ENCODE measurements at regions not wholly inside any gene's neighbourhood (a gene's known extent, or its start where the extent isn't known, plus 50 kb on each side); places are given as distances from the start of the nearest gene placed in this dataset.
"Not testable (repeated sequence)": the region's sequence is repeated elsewhere in the genome, so short reads cannot be mapped to it uniquely, and the experiment has no call there.

DNA sequence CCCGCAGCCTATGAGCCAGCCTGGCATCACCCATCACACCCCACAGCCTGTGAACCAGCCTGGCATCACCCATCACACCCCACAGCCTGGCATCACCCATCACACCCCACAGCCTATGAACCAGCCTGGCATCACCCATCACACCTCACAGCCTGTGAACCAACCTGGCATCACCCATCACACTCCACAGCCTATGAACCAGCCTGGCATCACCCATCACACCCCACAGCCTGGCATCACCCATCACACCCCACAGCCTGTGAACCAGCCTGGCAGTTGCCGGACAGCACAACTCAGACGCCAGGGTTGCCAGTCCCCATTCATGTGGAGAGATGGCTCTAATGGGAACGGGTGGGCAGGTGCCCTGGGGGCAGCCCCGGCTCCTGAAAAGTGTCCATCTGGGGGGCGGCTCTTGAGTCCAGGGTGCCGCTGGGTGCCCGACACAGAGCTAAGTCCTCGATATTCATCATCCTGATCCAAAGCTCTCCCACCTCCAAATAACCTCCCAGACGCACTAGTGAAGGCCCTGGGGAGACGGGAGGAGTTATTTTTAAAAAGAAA is 116.9 kb upstream of the AFDN start:
- not testable (repeated sequence) for ATAC-seq

DNA sequence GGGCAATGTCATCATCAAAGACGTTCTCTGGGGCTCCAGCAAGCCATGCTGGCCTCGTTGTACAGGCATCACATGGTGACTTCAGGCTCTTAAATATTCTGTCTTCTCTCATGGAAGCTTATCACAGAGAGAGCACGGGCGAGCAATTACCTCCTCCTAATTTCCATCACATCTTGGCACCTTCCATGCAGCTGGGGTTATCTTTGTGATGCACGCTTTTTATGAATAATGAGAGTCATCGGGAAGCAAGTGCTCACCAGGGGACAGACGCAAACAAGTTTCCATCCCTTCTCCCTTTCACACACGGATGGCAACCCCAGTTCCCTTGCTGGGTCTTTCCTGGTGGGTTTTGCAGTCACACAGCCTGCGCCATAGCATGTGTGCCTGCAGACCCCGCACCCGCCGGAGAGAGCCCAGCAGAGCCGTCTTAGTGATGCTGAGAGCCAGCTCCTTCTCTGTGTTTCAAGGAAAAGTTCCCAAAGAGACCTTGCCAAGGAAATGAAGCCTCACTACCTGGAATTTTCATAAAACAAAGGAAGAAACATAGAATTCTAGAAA is 116.3 kb upstream of the AFDN start:
- TF ChIP-seq ESRRG (CRISPR knock-in tag; IDR thresholded peaks at IDR 0.05) (no peak), SNAI2 (CRISPR knock-in tag; IDR thresholded peaks at IDR 0.05) (no peak), TCF4 (CRISPR knock-in tag; IDR thresholded peaks at IDR 0.05; ENCODE audit: borderline replicate concordance) (no peak), BACH2 (CRISPR knock-in tag; IDR thresholded peaks at IDR 0.05; ENCODE audit: borderline replicate concordance) (no peak), ZNF70 (CRISPR knock-in tag; IDR thresholded peaks at IDR 0.05) (no peak), ZFP30 (CRISPR knock-in tag; IDR thresholded peaks at IDR 0.05) (no peak), OSR1 (CRISPR knock-in tag; IDR thresholded peaks at IDR 0.05) (no peak), ZNF8 (CRISPR knock-in tag; IDR thresholded peaks at IDR 0.05) (no peak), GLIS3 (CRISPR knock-in tag; IDR thresholded peaks at IDR 0.05) (no peak), PPARA (CRISPR knock-in tag; IDR thresholded peaks at IDR 0.05; ENCODE audit: borderline replicate concordance) (no peak), TOX (CRISPR knock-in tag; IDR thresholded peaks at IDR 0.05; ENCODE audit: borderline replicate concordance) (no peak), RARB (CRISPR knock-in tag; IDR thresholded peaks at IDR 0.05) (no peak), ZFP3 (CRISPR knock-in tag; IDR thresholded peaks at IDR 0.05) (no peak), ARNTL (CRISPR knock-in tag; IDR thresholded peaks at IDR 0.05; ENCODE audit: borderline replicate concordance, low read depth) (no peak), ZNF565 (CRISPR knock-in tag; conservative IDR thresholded peaks at IDR 0.05; ENCODE audit: low read depth) (no peak)
- TF ChIP-seq, protein P1, sequence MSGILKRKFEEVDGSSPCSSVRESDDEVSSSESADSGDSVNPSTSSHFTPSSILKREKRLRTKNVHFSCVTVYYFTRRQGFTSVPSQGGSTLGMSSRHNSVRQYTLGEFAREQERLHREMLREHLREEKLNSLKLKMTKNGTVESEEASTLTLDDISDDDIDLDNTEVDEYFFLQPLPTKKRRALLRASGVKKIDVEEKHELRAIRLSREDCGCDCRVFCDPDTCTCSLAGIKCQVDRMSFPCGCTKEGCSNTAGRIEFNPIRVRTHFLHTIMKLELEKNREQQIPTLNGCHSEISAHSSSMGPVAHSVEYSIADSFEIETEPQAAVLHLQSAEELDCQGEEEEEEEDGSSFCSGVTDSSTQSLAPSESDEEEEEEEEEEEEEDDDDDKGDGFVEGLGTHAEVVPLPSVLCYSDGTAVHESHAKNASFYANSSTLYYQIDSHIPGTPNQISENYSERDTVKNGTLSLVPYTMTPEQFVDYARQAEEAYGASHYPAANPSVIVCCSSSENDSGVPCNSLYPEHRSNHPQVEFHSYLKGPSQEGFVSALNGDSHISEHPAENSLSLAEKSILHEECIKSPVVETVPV (CRISPR knock-in tag; IDR thresholded peaks at IDR 0.05) = no peak
- TF ChIP-seq, protein P2, sequence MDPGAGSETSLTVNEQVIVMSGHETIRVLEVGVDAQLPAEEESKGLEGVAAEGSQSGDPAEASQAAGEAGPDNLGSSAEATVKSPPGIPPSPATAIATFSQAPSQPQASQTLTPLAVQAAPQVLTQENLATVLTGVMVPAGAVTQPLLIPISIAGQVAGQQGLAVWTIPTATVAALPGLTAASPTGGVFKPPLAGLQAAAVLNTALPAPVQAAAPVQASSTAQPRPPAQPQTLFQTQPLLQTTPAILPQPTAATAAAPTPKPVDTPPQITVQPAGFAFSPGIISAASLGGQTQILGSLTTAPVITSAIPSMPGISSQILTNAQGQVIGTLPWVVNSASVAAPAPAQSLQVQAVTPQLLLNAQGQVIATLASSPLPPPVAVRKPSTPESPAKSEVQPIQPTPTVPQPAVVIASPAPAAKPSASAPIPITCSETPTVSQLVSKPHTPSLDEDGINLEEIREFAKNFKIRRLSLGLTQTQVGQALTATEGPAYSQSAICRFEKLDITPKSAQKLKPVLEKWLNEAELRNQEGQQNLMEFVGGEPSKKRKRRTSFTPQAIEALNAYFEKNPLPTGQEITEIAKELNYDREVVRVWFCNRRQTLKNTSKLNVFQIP (CRISPR knock-in tag; IDR thresholded peaks at IDR 0.05; ENCODE audit: borderline replicate concordance, low read depth) = no peak
- TF ChIP-seq, protein P3, sequence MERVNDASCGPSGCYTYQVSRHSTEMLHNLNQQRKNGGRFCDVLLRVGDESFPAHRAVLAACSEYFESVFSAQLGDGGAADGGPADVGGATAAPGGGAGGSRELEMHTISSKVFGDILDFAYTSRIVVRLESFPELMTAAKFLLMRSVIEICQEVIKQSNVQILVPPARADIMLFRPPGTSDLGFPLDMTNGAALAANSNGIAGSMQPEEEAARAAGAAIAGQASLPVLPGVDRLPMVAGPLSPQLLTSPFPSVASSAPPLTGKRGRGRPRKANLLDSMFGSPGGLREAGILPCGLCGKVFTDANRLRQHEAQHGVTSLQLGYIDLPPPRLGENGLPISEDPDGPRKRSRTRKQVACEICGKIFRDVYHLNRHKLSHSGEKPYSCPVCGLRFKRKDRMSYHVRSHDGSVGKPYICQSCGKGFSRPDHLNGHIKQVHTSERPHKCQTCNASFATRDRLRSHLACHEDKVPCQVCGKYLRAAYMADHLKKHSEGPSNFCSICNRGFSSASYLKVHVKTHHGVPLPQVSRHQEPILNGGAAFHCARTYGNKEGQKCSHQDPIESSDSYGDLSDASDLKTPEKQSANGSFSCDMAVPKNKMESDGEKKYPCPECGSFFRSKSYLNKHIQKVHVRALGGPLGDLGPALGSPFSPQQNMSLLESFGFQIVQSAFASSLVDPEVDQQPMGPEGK (CRISPR knock-in tag; IDR thresholded peaks at IDR 0.05; ENCODE audit: borderline replicate concordance) = no peak
- TF ChIP-seq, protein P4, sequence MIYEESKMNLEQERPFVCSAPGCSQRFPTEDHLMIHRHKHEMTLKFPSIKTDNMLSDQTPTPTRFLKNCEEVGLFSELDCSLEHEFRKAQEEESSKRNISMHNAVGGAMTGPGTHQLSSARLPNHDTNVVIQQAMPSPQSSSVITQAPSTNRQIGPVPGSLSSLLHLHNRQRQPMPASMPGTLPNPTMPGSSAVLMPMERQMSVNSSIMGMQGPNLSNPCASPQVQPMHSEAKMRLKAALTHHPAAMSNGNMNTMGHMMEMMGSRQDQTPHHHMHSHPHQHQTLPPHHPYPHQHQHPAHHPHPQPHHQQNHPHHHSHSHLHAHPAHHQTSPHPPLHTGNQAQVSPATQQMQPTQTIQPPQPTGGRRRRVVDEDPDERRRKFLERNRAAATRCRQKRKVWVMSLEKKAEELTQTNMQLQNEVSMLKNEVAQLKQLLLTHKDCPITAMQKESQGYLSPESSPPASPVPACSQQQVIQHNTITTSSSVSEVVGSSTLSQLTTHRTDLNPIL (CRISPR knock-in tag; IDR thresholded peaks at IDR 0.05; ENCODE audit: low read depth) = no peak
- no peak for ATAC-seq

DNA sequence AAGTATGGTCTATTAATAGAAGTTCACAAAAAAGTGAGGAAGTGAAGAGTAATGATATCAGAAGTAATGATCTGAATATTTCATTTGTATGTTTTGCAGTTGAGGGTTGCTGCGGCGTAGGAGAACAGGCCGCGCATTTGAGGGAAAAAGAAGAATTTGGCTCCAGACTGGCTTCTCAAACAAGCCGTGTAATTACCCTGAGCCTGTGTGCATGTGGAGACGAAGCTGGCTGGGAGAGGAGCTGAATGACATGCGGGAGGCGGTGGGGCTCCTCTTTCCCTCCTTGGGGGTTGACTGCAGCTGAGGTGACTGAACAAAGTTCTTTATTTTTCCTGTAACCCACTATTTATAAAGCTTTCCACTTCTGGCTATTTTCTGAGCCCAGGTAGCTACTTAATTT is 115.5 kb upstream of the AFDN start:
- ATAC-seq = no peak
- TF ChIP-seq ZFP30 (CRISPR knock-in tag; IDR thresholded peaks at IDR 0.05) (no peak), TOX (CRISPR knock-in tag; IDR thresholded peaks at IDR 0.05; ENCODE audit: borderline replicate concordance) (no peak), ESRRG (CRISPR knock-in tag; IDR thresholded peaks at IDR 0.05) (no peak), ZC3H10 (CRISPR knock-in tag; IDR thresholded peaks at IDR 0.05) (no peak), BACH2 (CRISPR knock-in tag; IDR thresholded peaks at IDR 0.05; ENCODE audit: borderline replicate concordance) (no peak), ISL1 (CRISPR knock-in tag; IDR thresholded peaks at IDR 0.05) (no peak), PPARA (CRISPR knock-in tag; IDR thresholded peaks at IDR 0.05; ENCODE audit: borderline replicate concordance) (no peak), OSR1 (CRISPR knock-in tag; IDR thresholded peaks at IDR 0.05) (no peak), SNAI2 (CRISPR knock-in tag; IDR thresholded peaks at IDR 0.05) (no peak), GLIS3 (CRISPR knock-in tag; IDR thresholded peaks at IDR 0.05) (no peak), ARNTL (CRISPR knock-in tag; IDR thresholded peaks at IDR 0.05; ENCODE audit: borderline replicate concordance, low read depth) (no peak), ZFP3 (CRISPR knock-in tag; IDR thresholded peaks at IDR 0.05) (no peak), ZNF8 (CRISPR knock-in tag; IDR thresholded peaks at IDR 0.05) (no peak)
- TF ChIP-seq, protein P4 (CRISPR knock-in tag; IDR thresholded peaks at IDR 0.05; ENCODE audit: low read depth) = no peak

Data from SK-N-SH treated with all-trans-retinoic acid at 6 μM for 48 hours (cell line).